WTC11 (cell line): ENCODE measurements at regions not wholly inside any gene's neighbourhood (a gene's known extent, or its start where the extent isn't known, plus 50 kb on each side); places are given as distances from the start of the nearest gene placed in this dataset.

Source experiments
- ATAC-seq: fragments of 200-7000 bp; cut with Tn5 transposase; 2 replicates; pipeline ENCODE4 v1.10.0; 2021; ENCODE audit warnings: mild to moderate bottlenecking, moderate library complexity
- CTCF ChIA-PET: fragments of 300-600 bp; sonication (Branson Sonifier 250); formaldehyde crosslinking; loops from one replicate; lab custom pipeline; 2021; ENCODE audit warnings: antibody characterized with exemption; lab: Charles Lee
- POLR2A ChIA-PET: fragments of 350-600 bp; sonication (Branson Sonifier 250); formaldehyde crosslinking; loops from one replicate; lab custom pipeline; 2021; ENCODE audit warnings: antibody characterized with exemption; lab: Charles Lee
- DNase-seq: peaks from one replicate; pipeline ENCODE4 v3.0.0; 2021; ENCODE audit warnings: low spot score
- H3K27ac Mint-ChIP-seq: 2 replicates; pipeline ENCODE4 v1.8.0; 2021; ENCODE audit warnings: mixed read lengths
- H3K27me3 Mint-ChIP-seq: 2 replicates; pipeline ENCODE4 v1.8.0; 2021; ENCODE audit warnings: low read depth, mild to moderate bottlenecking, moderate library complexity, mixed read lengths
- H3K36me3 Mint-ChIP-seq: 2 replicates; pipeline ENCODE4 v1.8.0; 2021; ENCODE audit warnings: mixed read lengths
- H3K4me1 Mint-ChIP-seq: 2 replicates; pipeline ENCODE4 v1.8.0; 2022; ENCODE audit warnings: mixed read lengths
- H3K4me3 Mint-ChIP-seq: 2 replicates; pipeline ENCODE4 v1.8.0; 2021; ENCODE audit warnings: mild to moderate bottlenecking, moderate library complexity, mixed read lengths
- H3K9me3 Mint-ChIP-seq: 2 replicates; pipeline ENCODE4 v1.8.0; 2021; ENCODE audit warnings: mixed read lengths
- AFF4 ChIP-seq: sonication (generic); formaldehyde crosslinking; IDR thresholded peaks from 2 replicates; pipeline ENCODE4 v1.8.1; 2023; ENCODE audit warnings: mild to moderate bottlenecking, missing genetic modification reagents, borderline replicate concordance
- CREB1 ChIP-seq: sonication (generic); formaldehyde crosslinking; IDR thresholded peaks from 2 replicates; pipeline ENCODE4 v1.8.0; 2023; ENCODE audit warnings: mild to moderate bottlenecking, missing genetic modification reagents
- ESRRA ChIP-seq: sonication (generic); formaldehyde crosslinking; IDR thresholded peaks from 2 replicates; pipeline ENCODE4 v1.8.1; 2022; ENCODE audit warnings: mild to moderate bottlenecking, missing genetic modification reagents, borderline replicate concordance
- NFATC4 ChIP-seq: fragments of 250-450 bp; sonication (Bioruptor Pico); IDR thresholded peaks from 2 replicates; pipeline ENCODE4 v1.9.0; 2021; ENCODE audit warnings: mild to moderate bottlenecking
- PREB ChIP-seq: sonication (generic); formaldehyde crosslinking; IDR thresholded peaks from 2 replicates; pipeline ENCODE4 v1.8.1; 2022; ENCODE audit warnings: mild to moderate bottlenecking, missing genetic modification reagents, moderate library complexity, borderline replicate concordance
- ZNF423 ChIP-seq: fragments of 250-450 bp; sonication (Bioruptor Pico); IDR thresholded peaks from 2 replicates; pipeline ENCODE4 v2.1.2; 2022; ENCODE audit warnings: mild to moderate bottlenecking, moderate library complexity
- ZNF532 ChIP-seq: fragments of 250-450 bp; sonication (Bioruptor Pico); IDR thresholded peaks from 2 replicates; pipeline ENCODE4 v1.9.0; 2021; ENCODE audit warnings: mild to moderate bottlenecking, borderline replicate concordance
- TF ChIP-seq, protein P1 (sequence below): sonication (generic); formaldehyde crosslinking; IDR thresholded peaks from 2 replicates; pipeline ENCODE4 v1.8.1; 2023; ENCODE audit warnings: mild to moderate bottlenecking, missing genetic modification reagents, moderate library complexity
- TF ChIP-seq, protein P2 (sequence below): sonication (generic); formaldehyde crosslinking; IDR thresholded peaks from 2 replicates; pipeline ENCODE4 v1.8.1; 2023; ENCODE audit warnings: mild to moderate bottlenecking, moderate library complexity, missing genetic modification reagents
- TF ChIP-seq, protein P3 (sequence below): sonication (generic); formaldehyde crosslinking; IDR thresholded peaks from 2 replicates; pipeline ENCODE4 v1.8.1; 2022; ENCODE audit warnings: low read depth, missing genetic modification reagents, borderline replicate concordance
- TF ChIP-seq, protein P4 (sequence below): sonication (generic); formaldehyde crosslinking; IDR thresholded peaks from 2 replicates; pipeline ENCODE4 v1.8.1; 2022; ENCODE audit warnings: missing genetic modification reagents, borderline replicate concordance

DNA sequence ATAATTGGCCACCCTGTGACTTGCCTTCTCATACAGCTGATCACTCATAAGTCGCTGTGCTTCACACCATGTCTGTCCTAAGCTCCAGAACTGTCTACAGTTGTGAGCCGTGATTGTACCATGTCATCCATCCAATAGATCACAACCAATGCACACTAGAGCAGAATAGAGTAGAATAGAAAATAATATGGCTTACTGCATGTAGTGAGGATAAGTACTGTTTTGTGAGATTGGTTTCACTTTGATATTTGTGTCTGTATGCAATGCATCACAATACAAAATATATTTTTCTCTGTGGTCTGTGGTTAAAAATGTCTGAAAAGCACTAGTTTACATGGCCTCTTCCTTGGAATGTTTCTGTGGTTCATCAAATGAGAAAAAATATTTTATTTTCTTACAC is 237.6 kb upstream of the PRKD1 start:
- H3K9me3 Mint-ChIP-seq, result peaks cover 31% of the 10 kb centered on the region
- TF ChIP-seq ZNF532 (CRISPR knock-in tag) (no peak), ZNF423 (CRISPR knock-in tag) (no peak), AFF4 (CRISPR knock-in tag) (no peak), ESRRA (CRISPR knock-in tag) (no peak), NFATC4 (no peak), PREB (CRISPR knock-in tag) (no peak), CREB1 (CRISPR knock-in tag) (no peak)
- TF ChIP-seq, protein P1, sequence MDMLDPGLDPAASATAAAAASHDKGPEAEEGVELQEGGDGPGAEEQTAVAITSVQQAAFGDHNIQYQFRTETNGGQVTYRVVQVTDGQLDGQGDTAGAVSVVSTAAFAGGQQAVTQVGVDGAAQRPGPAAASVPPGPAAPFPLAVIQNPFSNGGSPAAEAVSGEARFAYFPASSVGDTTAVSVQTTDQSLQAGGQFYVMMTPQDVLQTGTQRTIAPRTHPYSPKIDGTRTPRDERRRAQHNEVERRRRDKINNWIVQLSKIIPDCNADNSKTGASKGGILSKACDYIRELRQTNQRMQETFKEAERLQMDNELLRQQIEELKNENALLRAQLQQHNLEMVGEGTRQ (CRISPR knock-in tag), result no peak
- TF ChIP-seq, protein P2, sequence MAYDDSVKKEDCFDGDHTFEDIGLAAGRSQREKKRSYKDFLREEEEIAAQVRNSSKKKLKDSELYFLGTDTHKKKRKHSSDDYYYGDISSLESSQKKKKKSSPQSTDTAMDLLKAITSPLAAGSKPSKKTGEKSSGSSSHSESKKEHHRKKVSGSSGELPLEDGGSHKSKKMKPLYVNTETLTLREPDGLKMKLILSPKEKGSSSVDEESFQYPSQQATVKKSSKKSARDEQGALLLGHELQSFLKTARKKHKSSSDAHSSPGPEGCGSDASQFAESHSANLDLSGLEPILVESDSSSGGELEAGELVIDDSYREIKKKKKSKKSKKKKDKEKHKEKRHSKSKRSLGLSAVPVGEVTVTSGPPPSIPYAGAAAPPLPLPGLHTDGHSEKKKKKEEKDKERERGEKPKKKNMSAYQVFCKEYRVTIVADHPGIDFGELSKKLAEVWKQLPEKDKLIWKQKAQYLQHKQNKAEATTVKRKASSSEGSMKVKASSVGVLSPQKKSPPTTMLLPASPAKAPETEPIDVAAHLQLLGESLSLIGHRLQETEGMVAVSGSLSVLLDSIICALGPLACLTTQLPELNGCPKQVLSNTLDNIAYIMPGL (CRISPR knock-in tag), result no peak
- TF ChIP-seq, protein P3, sequence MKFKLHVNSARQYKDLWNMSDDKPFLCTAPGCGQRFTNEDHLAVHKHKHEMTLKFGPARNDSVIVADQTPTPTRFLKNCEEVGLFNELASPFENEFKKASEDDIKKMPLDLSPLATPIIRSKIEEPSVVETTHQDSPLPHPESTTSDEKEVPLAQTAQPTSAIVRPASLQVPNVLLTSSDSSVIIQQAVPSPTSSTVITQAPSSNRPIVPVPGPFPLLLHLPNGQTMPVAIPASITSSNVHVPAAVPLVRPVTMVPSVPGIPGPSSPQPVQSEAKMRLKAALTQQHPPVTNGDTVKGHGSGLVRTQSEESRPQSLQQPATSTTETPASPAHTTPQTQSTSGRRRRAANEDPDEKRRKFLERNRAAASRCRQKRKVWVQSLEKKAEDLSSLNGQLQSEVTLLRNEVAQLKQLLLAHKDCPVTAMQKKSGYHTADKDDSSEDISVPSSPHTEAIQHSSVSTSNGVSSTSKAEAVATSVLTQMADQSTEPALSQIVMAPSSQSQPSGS (CRISPR knock-in tag), result no peak
- TF ChIP-seq, protein P4, sequence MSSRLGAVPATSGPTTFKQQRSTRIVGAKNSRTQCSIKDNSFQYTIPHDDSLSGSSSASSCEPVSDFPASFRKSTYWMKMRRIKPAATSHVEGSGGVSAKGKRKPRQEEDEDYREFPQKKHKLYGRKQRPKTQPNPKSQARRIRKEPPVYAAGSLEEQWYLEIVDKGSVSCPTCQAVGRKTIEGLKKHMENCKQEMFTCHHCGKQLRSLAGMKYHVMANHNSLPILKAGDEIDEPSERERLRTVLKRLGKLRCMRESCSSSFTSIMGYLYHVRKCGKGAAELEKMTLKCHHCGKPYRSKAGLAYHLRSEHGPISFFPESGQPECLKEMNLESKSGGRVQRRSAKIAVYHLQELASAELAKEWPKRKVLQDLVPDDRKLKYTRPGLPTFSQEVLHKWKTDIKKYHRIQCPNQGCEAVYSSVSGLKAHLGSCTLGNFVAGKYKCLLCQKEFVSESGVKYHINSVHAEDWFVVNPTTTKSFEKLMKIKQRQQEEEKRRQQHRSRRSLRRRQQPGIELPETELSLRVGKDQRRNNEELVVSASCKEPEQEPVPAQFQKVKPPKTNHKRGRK (CRISPR knock-in tag), result no peak
- H3K36me3 Mint-ChIP-seq, result peaks cover 18% of the 10 kb centered on the region
- ATAC-seq, result no peak
- no peak for DNase-seq
- H3K27ac Mint-ChIP-seq, result no peak overlapping the region
- peaks cover 4% of the 10 kb centered on the region for H3K27me3 Mint-ChIP-seq
- H3K4me3 Mint-ChIP-seq, result no peak overlapping the region
- ChIA-PET POLR2A (no interaction called here), CTCF (no interaction called here)
- no peaks in the 10 kb centered on the region for H3K4me1 Mint-ChIP-seq
